Daoy (cell line): ENCODE measurements at regions not wholly inside any gene's neighbourhood (a gene's known extent, or its start where the extent isn't known, plus 50 kb on each side); places are given as distances from the start of the nearest gene placed in this dataset.
"Not testable (repeated sequence)": the region's sequence is repeated elsewhere in the genome, so short reads cannot be mapped to it uniquely, and the experiment has no call there.

Source experiments
- DNase-seq: peaks from one replicate; pipeline ENCODE4 v3.0.0-alpha.2; 2015; ENCODE audit warnings: low read depth

DNA sequence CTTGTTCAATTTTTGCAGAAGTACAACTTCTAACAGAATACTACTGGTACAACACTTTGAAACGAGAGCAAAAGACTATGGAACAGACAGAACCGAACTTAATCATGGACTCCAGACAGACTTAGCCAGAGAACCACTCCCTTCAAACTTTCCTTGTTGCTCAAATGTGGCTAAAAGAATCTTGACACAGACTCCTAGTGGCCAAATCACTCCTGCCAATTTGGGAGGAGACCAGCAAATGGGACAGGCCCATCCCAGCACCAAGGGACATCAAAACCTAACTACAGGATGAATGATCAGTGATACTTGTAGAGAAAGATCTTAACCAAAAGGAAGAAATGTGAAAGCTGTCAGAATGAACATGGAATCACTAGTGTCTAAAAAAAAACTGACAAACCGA lies 154.0 kb downstream of the MATN1 start:
- DNase-seq, result no peak

- no peak for DNase-seq
Observed at GRCh38 chr1:30562559-30562958, 160.8 kb downstream of the MATN1 start.

- DNase-seq, result no peak
Observed at GRCh38 chr1:30551603-30552002, 171.8 kb downstream of the MATN1 start.

- DNase-seq, result no peak
Observed at GRCh38 chr1:30550365-30551220, 172.8 kb downstream of the MATN1 start.

- not testable (repeated sequence) for DNase-seq
Observed at GRCh38 chr1:30549872-30550271, 173.5 kb downstream of the MATN1 start.

- DNase-seq, result no peak
Observed at GRCh38 chr1:30548294-30548693, 175.1 kb downstream of the MATN1 start.

DNA sequence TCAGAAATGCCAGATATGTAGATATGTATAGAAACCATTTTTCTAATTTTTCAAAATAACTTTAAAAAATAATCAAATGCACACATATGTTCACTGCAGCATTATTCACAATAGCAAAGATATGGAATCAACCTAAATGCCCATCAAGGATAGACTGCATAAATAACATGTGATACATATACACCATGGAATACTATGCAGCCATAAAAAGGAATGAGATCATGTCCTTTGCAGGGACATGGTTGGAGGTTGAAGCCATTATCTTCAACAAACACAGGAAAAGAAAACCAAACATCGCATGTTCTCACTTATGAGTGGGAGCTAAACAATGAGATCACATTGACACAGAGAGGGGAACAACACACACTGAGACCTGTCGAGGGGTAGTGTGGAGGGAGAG lies 176.1 kb downstream of the MATN1 start:
- not testable (repeated sequence) for DNase-seq

DNA sequence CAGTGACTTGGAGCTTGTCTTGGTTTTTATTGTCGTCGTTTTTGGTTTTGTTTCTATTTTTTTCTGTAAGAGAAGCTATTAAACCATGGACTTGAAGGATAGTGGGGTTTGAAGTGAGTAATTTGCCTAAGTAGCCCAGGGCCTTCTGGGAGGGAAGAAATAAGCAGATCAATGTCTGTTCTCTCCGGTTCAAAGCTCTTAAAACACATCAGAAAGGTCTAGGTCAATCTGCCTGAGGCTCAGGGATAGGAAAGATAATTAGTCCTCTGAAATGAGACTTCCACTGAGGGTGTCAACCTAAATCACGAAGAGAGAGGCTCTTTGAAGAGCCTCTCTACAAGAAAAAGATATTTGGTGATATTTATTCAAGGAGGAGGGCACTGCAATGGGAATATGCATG lies 178.0 kb downstream of the MATN1 start:
- no peak for DNase-seq

GRCh38 chr1:30541721-30542485 lies 181.5 kb downstream of the MATN1 start:
- DNase-seq, result no peak

- no peak for DNase-seq
Observed at GRCh38 chr1:30540611-30541192, 182.7 kb downstream of the MATN1 start.

- no peak for DNase-seq
Observed at GRCh38 chr1:30539884-30540283, 183.5 kb downstream of the MATN1 start.

- DNase-seq, result no peak
Observed at GRCh38 chr1:30538993-30539867, 184.2 kb downstream of the MATN1 start.

- DNase-seq, result no peak
Observed at GRCh38 chr1:30538226-30538992, 185.0 kb downstream of the MATN1 start.

DNA sequence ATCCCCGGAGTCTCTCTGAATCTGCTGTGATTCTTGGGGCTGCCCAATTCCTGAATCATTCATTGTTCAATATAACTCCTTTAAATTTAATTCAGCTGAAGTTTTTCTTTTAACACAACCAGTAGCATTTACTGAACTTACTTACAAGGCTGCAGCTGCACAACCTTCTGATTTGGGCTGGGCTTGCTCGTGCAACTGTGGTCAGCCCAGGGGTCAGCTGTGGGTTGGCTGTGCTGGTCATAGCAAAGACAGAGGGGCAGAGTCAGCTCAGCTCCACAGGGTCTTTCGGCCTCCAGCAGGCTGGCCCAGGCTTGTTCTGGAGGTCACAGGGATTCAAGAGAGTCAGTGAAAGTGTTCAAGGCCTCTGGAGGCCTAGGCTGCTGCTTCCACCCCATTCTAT lies 186.1 kb downstream of the MATN1 start:
- DNase-seq, result no peak

DNA sequence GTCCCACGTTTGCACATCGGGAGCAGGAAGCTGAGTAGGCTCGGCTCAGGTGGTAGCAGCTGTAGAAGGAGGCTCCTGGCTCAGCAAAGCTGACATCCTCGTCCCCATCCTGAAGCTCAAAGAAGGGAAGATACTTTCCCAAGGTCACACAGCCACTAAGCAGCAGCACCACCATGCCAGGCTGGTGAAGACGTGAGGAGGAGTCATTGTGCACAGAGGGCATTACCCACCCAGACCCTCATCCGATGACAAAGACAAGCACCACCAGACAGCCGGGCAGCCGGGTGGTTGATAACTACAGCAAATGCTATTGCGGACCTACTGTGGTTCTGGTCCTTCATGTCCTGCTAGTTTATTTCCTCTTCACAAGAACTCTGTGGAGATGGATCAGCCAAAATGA lies 186.9 kb downstream of the MATN1 start:
- DNase-seq, result no peak

DNA sequence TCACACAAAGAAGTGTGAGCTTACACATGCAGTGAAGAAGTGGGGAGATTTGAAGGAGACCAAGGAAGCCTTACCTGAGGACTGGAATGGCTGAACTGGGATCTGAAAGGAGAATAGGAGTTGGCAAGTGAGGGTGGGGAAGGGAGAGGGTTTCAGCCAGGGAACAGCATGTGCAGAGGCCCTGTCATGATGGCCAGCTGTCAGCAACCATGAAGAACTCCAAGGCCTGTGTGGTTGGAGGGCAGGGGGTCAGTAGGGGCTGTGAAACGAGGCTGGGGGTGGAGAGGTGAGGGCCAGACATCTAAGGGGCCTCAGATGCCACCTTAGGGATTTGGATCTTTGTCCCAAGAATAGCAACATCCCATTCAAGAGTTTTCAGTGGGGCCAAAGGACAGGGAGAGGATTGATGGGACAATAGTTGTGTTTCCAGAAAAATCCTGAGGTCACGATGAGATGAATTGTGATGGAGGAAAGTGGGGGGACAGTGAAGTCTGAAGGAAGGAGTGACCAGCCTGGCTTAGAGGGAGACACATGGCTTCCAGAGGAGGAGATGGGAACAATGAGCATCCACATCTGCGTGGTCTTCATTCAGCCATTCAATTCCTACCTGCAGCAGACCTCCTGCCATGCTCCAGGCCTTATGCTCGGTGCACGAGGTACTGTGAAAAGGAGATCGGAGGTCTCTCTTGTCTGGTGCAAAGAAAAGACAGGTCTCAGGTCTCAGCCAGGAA lies 187.6 kb downstream of the MATN1 start:
- DNase-seq, result no peak

DNA sequence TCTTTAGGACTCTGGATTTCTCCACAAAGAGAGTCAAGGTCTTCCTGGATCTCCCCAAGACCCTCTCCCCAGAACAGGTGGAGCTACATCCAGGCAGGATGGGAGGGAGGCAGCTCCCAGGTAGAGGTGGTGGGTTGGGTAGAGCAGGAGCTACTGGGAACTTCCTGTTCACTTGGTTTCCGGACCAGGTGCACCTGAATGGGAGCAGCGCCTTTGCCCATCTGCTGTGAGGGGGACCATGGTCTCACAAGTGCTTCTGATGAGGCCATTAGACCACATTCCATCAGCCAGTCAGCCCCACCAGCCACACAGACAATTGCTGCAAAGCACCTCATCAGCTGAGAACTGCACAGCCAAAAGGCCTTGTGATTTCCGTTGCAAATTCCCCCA lies 188.8 kb downstream of the MATN1 start:
- no peak for DNase-seq

DNA sequence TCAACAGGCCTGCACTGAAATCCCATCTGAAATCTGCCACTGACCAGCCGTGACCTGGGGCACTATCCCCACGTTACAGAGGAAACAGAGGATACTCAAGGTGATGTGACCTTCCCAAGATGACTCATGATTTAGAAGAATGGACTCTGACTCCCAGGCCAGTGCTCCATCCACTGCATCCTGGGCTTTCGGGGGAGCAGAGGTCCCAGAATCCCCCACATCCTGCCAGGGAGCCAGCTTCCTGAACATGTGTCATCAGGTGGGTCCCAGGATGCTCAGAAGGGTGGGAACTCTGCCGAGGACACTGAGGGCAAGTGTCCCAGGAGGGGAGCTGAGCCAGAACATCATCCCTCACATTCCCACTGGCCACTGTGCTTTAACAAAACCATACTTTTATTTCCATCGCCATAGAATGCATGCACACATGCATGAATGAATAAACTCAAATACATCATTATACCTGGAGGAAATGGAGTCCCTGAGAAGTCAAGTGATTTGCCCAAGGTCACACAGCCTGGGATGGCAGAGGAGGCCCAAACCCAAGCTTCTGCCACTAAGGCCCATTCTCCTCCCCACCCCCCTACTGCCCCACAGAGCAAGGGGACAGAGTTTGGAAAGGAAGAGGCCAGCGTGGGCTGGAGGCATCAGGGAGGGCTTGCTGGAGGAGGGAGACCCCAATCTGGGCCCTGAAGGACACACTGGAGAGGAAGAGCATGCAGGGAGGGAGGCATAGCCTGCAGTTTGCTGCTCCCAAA lies 189.4 kb downstream of the MATN1 start:
- DNase-seq, result no peak

DNA sequence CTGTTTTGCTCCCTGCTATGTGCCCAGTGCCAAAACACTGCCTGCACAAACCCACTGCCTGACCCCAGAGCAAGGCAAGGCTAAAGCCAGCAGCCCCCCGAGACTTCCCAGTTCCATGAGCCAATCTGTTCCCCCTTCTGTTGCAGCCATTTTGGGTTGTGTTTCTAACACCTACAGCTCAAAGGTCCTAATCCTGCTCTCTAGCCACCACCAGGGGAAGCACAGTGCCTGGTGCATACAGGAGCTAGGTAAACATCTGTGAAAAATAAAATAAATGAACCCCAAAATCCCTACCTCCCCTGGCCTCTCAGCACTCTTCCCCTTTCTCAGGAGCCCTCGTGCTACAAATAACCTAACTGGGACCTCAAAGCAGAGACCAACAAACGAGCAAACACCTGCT lies 190.2 kb downstream of the MATN1 start:
- DNase-seq, result no peak

- no peak for DNase-seq
Observed at GRCh38 chr1:30532621-30533020, 190.8 kb downstream of the MATN1 start.
